ENCODE measurements at regions not wholly inside any gene's neighbourhood (a gene's known extent, or its start where the extent isn't known, plus 50 kb on each side); places are given as distances from the start of the nearest gene placed in this dataset.
A peak's percentile ranks its signal among the peaks of the same experiment; 100 is the strongest.

- DNase-seq (ENCODE audit: missing footprints) (no peak), ATAC-seq (no peak)
- intact Hi-C loops (cut with DNase I): no loop called here
Measured at GRCh38 chr17:55829995-55830612, 79.3 kb downstream of the PCTP start.

DNA sequence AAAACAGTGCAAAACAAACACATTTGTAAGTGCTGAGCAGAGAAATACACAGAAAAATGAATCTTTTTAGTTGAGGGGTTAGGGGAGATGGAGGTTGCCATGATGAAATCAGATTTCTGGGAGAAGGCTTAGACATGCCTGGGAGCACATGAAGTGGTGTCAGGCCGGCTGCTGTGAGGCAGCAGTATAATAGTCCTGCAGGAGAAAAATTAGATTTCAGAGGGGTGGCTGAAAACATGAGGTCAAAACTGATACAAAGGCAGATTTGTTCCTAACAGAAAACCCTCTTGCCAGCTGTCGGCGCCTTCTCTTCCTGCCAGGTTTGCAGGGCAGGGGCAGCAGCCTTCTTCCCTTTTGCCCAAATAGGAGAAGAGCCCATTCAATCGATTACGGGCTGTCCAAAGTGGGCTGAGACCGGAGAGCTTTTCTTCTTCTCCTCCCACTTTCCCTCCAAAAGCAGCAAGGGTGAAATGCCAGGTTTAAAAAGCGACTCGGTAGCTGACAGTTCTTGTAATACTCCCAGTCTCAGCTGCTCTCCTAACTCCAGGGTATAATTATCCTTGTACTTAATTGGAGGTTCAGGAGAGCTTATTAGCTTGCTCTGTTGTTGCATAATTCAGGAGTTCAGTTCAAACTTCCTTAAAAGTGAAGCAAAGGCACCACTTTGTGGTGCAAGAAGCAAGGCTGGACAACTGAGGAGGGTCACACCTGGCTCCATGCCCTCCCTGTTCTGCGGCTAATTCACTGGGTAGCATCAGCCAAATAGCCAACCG, 80.0 kb downstream of the PCTP start:
- DNase-seq (ENCODE audit: missing footprints): no peak
- no peak for ATAC-seq
- intact Hi-C loops (cut with DNase I): no loop called here

DNA sequence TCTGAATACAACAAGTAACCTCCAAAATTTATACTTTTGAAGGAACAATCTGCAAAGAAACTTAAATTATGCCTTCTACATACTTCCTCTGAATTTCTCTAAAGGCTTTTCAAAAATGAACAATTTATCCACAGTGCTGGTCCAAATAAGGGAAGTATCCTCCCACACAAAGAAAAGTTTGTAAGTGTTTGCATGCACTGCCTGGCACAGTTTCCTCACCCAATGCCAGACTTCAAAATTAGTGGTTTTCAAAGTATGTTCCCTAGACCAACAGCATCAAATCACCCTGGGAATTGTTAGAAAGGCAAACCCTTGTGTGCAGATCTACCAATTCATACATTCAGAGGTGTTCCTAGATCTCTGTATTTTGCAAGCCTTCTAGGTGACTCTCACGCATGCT, 82.5 kb downstream of the PCTP start:
- intact Hi-C loops (cut with DNase I): no loop called here
- no peak for ATAC-seq
- DNase-seq (ENCODE audit: missing footprints): no peak

DNA sequence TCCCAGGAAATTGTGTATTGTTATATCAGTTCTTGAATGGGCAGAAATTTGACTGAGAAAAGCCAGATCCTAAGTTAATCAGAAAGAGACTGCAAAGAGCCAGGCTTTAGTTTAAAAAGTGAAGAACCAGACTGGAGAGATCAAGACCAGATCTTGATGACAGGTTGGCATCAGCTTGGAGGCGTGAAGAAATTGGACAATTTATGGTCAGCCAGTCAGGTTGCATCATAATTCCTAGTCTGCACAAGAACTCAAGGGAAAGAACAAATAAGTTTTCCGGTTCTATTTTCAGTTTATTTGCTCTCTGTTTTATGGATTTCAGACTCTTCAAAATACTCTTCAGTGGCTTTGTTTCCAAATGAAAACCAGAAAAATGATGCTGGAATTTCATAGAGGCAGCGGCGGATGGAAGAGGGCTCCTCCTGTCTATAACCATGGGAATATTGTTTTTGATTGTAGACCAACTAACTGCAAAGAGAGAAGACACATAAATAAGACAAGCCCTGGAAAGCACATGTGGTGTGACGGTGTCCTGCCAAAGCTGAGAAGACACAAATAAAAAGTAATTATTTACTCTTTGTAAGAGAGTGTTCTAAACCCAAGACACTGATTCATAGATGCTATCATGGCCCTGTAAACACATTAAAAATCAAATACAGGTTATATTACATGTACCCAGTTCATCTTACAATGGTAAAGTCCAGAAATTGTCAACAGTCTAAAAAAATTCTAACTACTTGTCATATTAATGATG, 91.7 kb downstream of the PCTP start:
- intact Hi-C loops (cut with DNase I): loop anchor here (10.0 kb wide), 1 partner anchor 632 kb away; no protein-coding TSS in a partner anchor
- ATAC-seq (no peak), DNase-seq (ENCODE audit: missing footprints) (no peak)

DNA sequence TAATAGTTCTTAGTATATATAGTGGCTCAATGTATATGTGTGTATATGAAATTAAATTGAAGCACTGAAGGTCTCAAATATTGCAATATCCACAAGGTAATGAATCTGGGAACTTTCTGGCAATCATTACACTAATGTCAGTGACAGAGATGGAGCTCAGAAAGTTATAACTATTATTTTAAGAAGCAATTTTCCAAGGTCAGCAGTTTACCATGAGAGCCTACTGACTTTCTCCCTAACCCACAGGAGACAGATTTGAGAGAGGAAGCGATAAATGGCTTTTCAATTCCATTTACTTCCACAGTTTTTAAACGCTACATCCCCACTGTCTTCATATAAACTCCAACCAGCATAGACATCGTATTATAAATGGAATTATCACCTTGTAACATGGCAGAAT, 92.9 kb downstream of the PCTP start:
- no peak for DNase-seq (ENCODE audit: missing footprints)
- intact Hi-C loops (cut with DNase I): loop anchor here (10.0 kb wide), 1 partner anchor 631 kb away; no protein-coding TSS in a partner anchor
- ATAC-seq: no peak

- intact Hi-C loops (cut with DNase I): loop anchor here (5.0 to 10.0 kb wide), 3 partner anchors 477 to 872 kb away; no protein-coding TSS in a partner anchor
- DNase-seq (ENCODE audit: missing footprints): peak; percentile 74
- peak; percentile 89 for ATAC-seq
Measured at GRCh38 chr17:55845385-55845784, 94.5 kb downstream of the PCTP start.

GRCh38 chr17:55846745-55847144, 95.9 kb downstream of the PCTP start:
- DNase-seq (ENCODE audit: missing footprints): no peak
- no peak for ATAC-seq
- intact Hi-C loops (cut with DNase I): loop anchor here (5.0 to 10.0 kb wide), 3 partner anchors 476 to 871 kb away; no protein-coding TSS in a partner anchor

- ATAC-seq (no peak), DNase-seq (ENCODE audit: missing footprints) (no peak)
- intact Hi-C loops (cut with DNase I): no loop called here
Measured at GRCh38 chr17:55852734-55853133, 101.9 kb downstream of the PCTP start.

- intact Hi-C loops (cut with DNase I): no loop called here
- ATAC-seq: peak; percentile 72
- DNase-seq (ENCODE audit: missing footprints): no peak
Measured at GRCh38 chr17:55859301-55859795, 108.5 kb downstream of the PCTP start.

DNA sequence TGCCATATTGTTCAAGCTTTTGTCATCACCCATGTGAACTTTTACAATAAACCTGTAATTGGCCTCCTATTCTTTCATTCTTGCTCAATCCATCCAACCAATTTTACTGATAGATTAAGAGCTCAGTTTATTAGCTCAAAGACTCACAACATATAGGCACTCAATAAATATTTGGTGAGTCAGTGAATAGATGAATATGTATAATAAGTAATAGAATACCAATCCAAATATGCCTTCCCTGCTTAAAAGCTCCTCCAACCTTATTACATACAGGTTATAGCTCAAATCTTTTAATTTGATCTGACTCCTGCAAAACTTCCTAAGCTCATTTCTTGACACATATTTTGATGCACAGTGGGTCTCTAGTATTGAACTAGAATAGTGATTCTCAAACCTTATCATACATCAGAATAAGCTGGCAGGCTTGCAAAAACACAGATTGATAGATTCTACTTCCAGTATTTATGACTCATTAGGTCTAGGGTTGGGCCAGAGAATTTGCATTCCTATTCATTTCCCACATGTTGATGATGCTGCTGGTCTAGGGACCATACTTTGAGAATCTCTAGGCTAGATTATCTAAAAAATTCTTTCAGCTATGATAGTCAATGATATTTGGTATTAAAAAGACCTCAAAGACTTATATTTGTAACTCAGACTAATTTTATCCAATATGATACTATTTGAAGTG, 114.4 kb downstream of the PCTP start:
- DNase-seq (ENCODE audit: missing footprints): no peak
- intact Hi-C loops (cut with DNase I): no loop called here

GRCh38 chr17:55870044-55870443, 119.2 kb downstream of the PCTP start:
- ATAC-seq: no peak
- intact Hi-C loops (cut with DNase I): no loop called here
- no peak for DNase-seq (ENCODE audit: missing footprints)

More for the DNA sequence above, 114.4 kb downstream of the PCTP start:
- ATAC-seq: no peak

GRCh38 chr17:55872374-55872773, 121.5 kb downstream of the PCTP start:
- intact Hi-C loops (cut with DNase I): no loop called here
- ATAC-seq: no peak
- no peak for DNase-seq (ENCODE audit: missing footprints)

DNA sequence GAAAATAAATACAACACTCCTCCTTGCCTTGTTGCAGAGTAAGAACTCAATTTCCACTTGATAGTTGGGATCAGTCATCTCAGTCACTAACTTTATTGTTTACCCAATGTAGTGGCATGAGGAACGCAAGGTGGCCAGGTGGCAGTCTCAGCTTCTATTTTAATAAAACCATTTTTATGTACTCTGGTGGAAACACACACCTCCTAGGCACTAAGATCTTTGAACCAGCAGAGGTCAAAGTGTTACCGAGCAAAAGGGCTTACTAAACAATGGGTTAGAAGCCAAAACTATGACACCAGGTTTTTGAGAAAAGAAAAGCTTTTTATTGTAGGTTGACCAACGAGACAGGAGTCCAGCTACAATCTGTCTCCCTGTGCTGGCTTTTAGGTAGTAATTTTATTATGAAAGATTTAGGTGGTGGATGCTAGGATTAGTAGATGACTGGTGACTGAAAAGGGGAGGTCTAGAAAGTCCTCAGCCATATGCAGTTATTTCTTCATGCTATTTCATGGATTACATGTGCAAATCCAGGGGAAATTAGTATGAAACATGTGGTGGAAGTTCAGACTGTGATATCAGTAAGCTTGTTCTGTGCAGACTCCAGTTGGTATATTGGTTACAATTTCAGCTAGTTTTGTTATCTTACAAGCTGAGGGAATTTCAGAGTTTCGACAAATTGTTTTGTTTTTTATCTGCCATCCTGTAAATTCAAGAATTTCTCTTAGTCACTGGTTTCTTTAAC, 122.3 kb downstream of the PCTP start:
- no peak for ATAC-seq
- intact Hi-C loops (cut with DNase I): no loop called here
- no peak for DNase-seq (ENCODE audit: missing footprints)

DNA sequence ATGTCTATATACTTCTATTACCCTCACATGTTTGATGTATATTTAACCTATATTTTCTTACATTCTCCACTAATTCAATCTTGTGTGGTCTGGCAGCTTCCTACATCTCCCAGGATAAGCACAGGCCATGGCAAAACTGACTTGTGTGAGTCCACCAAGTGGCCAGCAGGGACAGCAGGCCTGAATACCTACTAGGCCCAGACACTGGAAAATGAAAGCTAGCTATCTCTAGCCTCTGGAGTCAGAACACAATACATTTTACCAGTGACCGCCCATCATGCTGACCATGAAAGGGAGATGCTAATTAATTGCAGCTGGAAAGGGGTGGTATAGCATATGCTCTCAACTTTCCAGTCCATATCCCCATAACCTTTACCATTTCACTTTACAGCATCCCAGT, 132.3 kb downstream of the PCTP start:
- ATAC-seq (no peak), DNase-seq (ENCODE audit: missing footprints) (no peak)
- intact Hi-C loops (cut with DNase I): no loop called here

- ATAC-seq (no peak), DNase-seq (ENCODE audit: missing footprints) (no peak)
- intact Hi-C loops (cut with DNase I): no loop called here
Measured at GRCh38 chr17:55887531-55887930, 136.7 kb downstream of the PCTP start.

DNA sequence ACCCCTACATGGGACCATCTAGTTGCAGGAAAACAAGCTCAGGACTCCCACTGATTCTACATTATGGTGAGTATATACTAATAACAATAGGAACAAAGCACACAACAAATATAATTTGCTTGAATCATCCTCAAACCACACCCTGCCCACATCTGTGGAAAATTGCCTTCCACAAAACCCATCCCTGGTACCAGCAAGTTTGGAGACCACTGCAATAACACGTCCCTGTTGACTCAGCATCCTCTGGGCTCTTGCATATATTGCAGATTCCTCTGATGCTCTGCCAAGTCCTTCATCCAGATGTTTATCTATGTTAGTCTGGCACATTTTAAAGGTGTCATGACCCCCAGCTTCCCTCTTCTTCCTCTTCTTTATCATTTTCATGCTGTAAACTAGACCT, 138.4 kb downstream of the PCTP start:
- DNase-seq (ENCODE audit: missing footprints) (no peak), ATAC-seq (no peak)
- intact Hi-C loops (cut with DNase I): no loop called here

- DNase-seq (ENCODE audit: missing footprints): no peak
- no peak for ATAC-seq
- intact Hi-C loops (cut with DNase I): no loop called here
Measured at GRCh38 chr17:55895112-55895759, 144.4 kb downstream of the PCTP start.

- peak; percentile 56 for ATAC-seq
- intact Hi-C loops (cut with DNase I): no loop called here
- DNase-seq (ENCODE audit: missing footprints): peak; percentile 70
Measured at GRCh38 chr17:55897301-55897700, 146.4 kb downstream of the PCTP start.
